SK-N-SH (cell line): ENCODE measurements at regions not wholly inside any gene's neighbourhood (a gene's known extent, or its start where the extent isn't known, plus 50 kb on each side); places are given as distances from the start of the nearest gene placed in this dataset.

Experiments
- CTCF ChIP-seq: fragments of 200-600 bp; sonication (generic); IDR thresholded peaks from 2 replicates; pipeline ENCODE4 v1.6.1; 2017; ENCODE audit warnings: antibody characterized with exemption, mild to moderate bottlenecking, moderate library complexity
- EP300 ChIP-seq, 2 experiments: IDR thresholded peaks; 2 replicates each; pipeline versions ENCODE4 v1.4.0 to v1.6.1; 2012; ENCODE audit warnings: borderline replicate concordance in 1 of 2, low read depth in 1 of 2, low read length in 1 of 2
- GABPA ChIP-seq: IDR thresholded peaks from 2 replicates; pipeline ENCODE4 v1.4.0; 2012; ENCODE audit warnings: low read depth, mild to moderate bottlenecking
- MXI1 ChIP-seq: IDR thresholded peaks from 2 replicates; pipeline ENCODE4 v1.6.1; 2012; ENCODE audit warnings: mild to moderate bottlenecking, low read depth, low read length, improper control_type of control experiment
- PBX3 ChIP-seq: IDR thresholded peaks from 2 replicates; pipeline ENCODE4; 2012
- POLR2AphosphoS5 ChIP-seq: IDR thresholded peaks from 2 replicates; pipeline ENCODE4 v1.6.1; 2012; ENCODE audit warnings: low read depth, low read length
- RCOR1 ChIP-seq: fragments of 150-350 bp; IDR thresholded peaks from 2 replicates; pipeline ENCODE4 v1.6.1; 2017; ENCODE audit warnings: antibody characterized with exemption, low read length
- REST ChIP-seq: IDR thresholded peaks from 2 replicates; pipeline ENCODE4 v1.6.1; 2012; ENCODE audit warnings: mild to moderate bottlenecking, low read depth, low read length, moderate library complexity
- RFX5 ChIP-seq: IDR thresholded peaks from 2 replicates; pipeline ENCODE4 v1.6.1; 2012; ENCODE audit warnings: mild to moderate bottlenecking, improper control_type of control experiment, low read length

- TF ChIP-seq REST = no peak
- TF ChIP-seq RFX5 = no peak
- no peak for TF ChIP-seq CTCF
- no peak for TF ChIP-seq MXI1
- TF ChIP-seq POLR2AphosphoS5 = no peak
- TF ChIP-seq EP300 (IDR thresholded peaks at IDR 0.05; ENCODE audit: borderline replicate concordance in 1 of 2, low read depth in 1 of 2, low read length in 1 of 2) = no peak
- TF ChIP-seq RCOR1 = no peak
- no peak for TF ChIP-seq GABPA
- no peak for TF ChIP-seq PBX3
Observed at GRCh38 chr1:228547464-228547792, 60.2 kb downstream of the RNF187 start.
